Upper lobe of left lung (tissue), 6 donors: ENCODE measurements at regions not wholly inside any gene's neighbourhood (a gene's known extent, or its start where the extent isn't known, plus 50 kb on each side); places are given as distances from the start of the nearest gene placed in this dataset.

Experiments used
- ATAC-seq, 2 donors: fragments of 200-7000 bp; cut with Tn5 transposase; one replicate each; pipeline ENCODE4 v1.9.1; 2022; ENCODE audit warnings: mild to moderate bottlenecking in 2 of 2, moderate library complexity in 2 of 2; ENCODE audit not compliant: low FRiP score in 2 of 2
- DNase-seq, 2 donors: peaks; one replicate each; pipeline ENCODE4 v3.0.0-alpha.2; 2019 to 2020
- H3K27ac ChIP-seq, 4 donors: fragments of 200-600 bp; sonication (generic); one replicate each; pipeline ENCODE4 v1.5.1; 2016 to 2019
- H3K27me3 ChIP-seq, 4 donors: fragments of 200-600 bp; sonication (generic); one replicate each; pipeline ENCODE4 v1.5.1; 2017 to 2019
- H3K36me3 ChIP-seq, 4 donors: fragments of 200-600 bp; sonication (generic); one replicate each; pipeline ENCODE4 v1.5.1; 2016 to 2019
- H3K4me1 ChIP-seq, 4 donors: fragments of 200-600 bp; sonication (generic); one replicate each; pipeline ENCODE4 v1.5.1; 2018 to 2019
- H3K4me3 ChIP-seq, 4 donors: fragments of 200-600 bp; sonication (generic); one replicate each; pipeline ENCODE4 v1.5.1; 2017 to 2019; ENCODE audit warnings: mild to moderate bottlenecking in 2 of 4, moderate library complexity in 1 of 4
- H3K9me3 ChIP-seq, 4 donors: fragments of 200-600 bp; sonication (generic); one replicate each; pipeline ENCODE4 v1.5.1; 2018 to 2019
- CTCF ChIP-seq, 6 experiments: fragments of 450-650 bp in 4 of 6; fragments of 200-600 bp in 2 of 6; sonication (generic) in 2 of 6; IDR thresholded peaks; one replicate each; pipeline ENCODE4 v1.5.1; 2016 to 2019; ENCODE audit warnings: antibody characterized with exemption in 6 of 6
- EP300 ChIP-seq, 4 donors: sonication (generic); formaldehyde crosslinking; IDR thresholded peaks; one replicate each; pipeline ENCODE4 v1.5.1; 2017; ENCODE audit warnings: antibody characterized with exemption in 4 of 4, control low read depth in 2 of 4
- POLR2A ChIP-seq, 4 donors: fragments of 450-650 bp; IDR thresholded peaks; one replicate each; pipeline ENCODE4 v1.5.1; 2016 to 2017; ENCODE audit warnings: antibody characterized with exemption in 4 of 4, mild to moderate bottlenecking in 2 of 4
- POLR2AphosphoS5 ChIP-seq, 2 donors: sonication (generic); formaldehyde crosslinking; IDR thresholded peaks; one replicate each; pipeline ENCODE4 v1.5.1; 2017; ENCODE audit warnings: antibody characterized with exemption in 2 of 2
- WGBS, 2 donors: methylation state at CpG; one replicate each; pipeline ENCODE4 v1.1.5; 2017 to 2018; 5-methylcytosine and 5-hydroxymethylcytosine counted together
- donor health status: DM: no; HTN: no; CAD: no; lungs with moderate emphysema.
- donor health status: DM: no; HTN: yes; CAD: no; lungs with severe emphysema.

GRCh38 chr6:148155293-148155692 lies 187.3 kb upstream of the SASH1 start:
- Histone ChIP-seq H3K9me3 (no peaks in the 10 kb centered on the region), H3K27ac (no peak overlapping the region), H3K36me3 (no peaks in the 10 kb centered on the region), H3K4me3 (no peak overlapping the region), H3K4me1 (no peaks in the 10 kb centered on the region), H3K27me3 (no peaks in the 10 kb centered on the region)
- DNase-seq (no peak), ATAC-seq (no peak)
- 86 to 88% methylated on average over 6 of the region's 6 CpGs for WGBS, 2 donors
- TF ChIP-seq POLR2AphosphoS5 (IDR thresholded peaks at IDR 0.05) (no peak), CTCF (IDR thresholded peaks at IDR 0.05) (no peak)

GRCh38 chr6:148157841-148158240 lies 184.8 kb upstream of the SASH1 start:
- ATAC-seq (no peak), DNase-seq (no peak)
- no peaks in the 10 kb centered on the region for H3K4me1 ChIP-seq
- no peaks in the 10 kb centered on the region for H3K27me3 ChIP-seq
- 79 to 98% methylated on average over 4 of the region's 4 CpGs for WGBS, 2 donors
- no peak overlapping the region for H3K27ac ChIP-seq
- H3K36me3 ChIP-seq: no peaks in the 10 kb centered on the region
- no peaks in the 10 kb centered on the region for H3K9me3 ChIP-seq
- TF ChIP-seq EP300 (IDR thresholded peaks at IDR 0.05) (no peak), CTCF (IDR thresholded peaks at IDR 0.05) (no peak), POLR2AphosphoS5 (IDR thresholded peaks at IDR 0.05) (no peak), POLR2A (IDR thresholded peaks at IDR 0.05) (no peak)
- H3K4me3 ChIP-seq: no peak overlapping the region

GRCh38 chr6:148164645-148165044 lies 178.0 kb upstream of the SASH1 start:
- H3K9me3 ChIP-seq: no peaks in the 10 kb centered on the region
- DNase-seq: no peak
- H3K27ac ChIP-seq: no peak overlapping the region
- no peaks in the 10 kb centered on the region for H3K27me3 ChIP-seq
- H3K4me3 ChIP-seq: no peak overlapping the region
- TF ChIP-seq POLR2A (IDR thresholded peaks at IDR 0.05) (no peak), EP300 (IDR thresholded peaks at IDR 0.05) (no peak), POLR2AphosphoS5 (IDR thresholded peaks at IDR 0.05) (no peak), CTCF (IDR thresholded peaks at IDR 0.05) (no peak)
- 84 to 86% methylated on average over 3 of the region's 4 CpGs for WGBS, 2 donors
- H3K4me1 ChIP-seq: no peaks in the 10 kb centered on the region
- H3K36me3 ChIP-seq: no peaks in the 10 kb centered on the region
- ATAC-seq: no peak

GRCh38 chr6:148166339-148166968 lies 176.2 kb upstream of the SASH1 start:
- TF ChIP-seq POLR2A (IDR thresholded peaks at IDR 0.05) (no peak), POLR2AphosphoS5 (IDR thresholded peaks at IDR 0.05) (no peak), CTCF (IDR thresholded peaks at IDR 0.05) (peak in 5 of 6 experiments; percentile 39 to 71 (median 69)), EP300 (IDR thresholded peaks at IDR 0.05) (no peak)
- DNase-seq: no peak
- Histone ChIP-seq H3K27me3 (no peaks in the 10 kb centered on the region), H3K9me3 (no peaks in the 10 kb centered on the region), H3K4me3 (no peak overlapping the region), H3K36me3 (no peaks in the 10 kb centered on the region), H3K4me1 (no peaks in the 10 kb centered on the region), H3K27ac (no peak overlapping the region)
- WGBS, 2 donors: 34 to 35% methylated on average over 6 of the region's 6 CpGs
- peak in 1 of 2 donors; percentile 70 for ATAC-seq

GRCh38 chr6:148169706-148170105 lies 172.9 kb upstream of the SASH1 start:
- Histone ChIP-seq H3K27me3 (no peaks in the 10 kb centered on the region), H3K4me1 (no peaks in the 10 kb centered on the region), H3K36me3 (no peaks in the 10 kb centered on the region), H3K4me3 (no peak overlapping the region), H3K27ac (no peak overlapping the region), H3K9me3 (no peaks in the 10 kb centered on the region)
- 91 to 95% methylated on average over 8 of the region's 8 CpGs for WGBS, 2 donors
- ATAC-seq (no peak), DNase-seq (no peak)
- no peak for TF ChIP-seq POLR2AphosphoS5 (IDR thresholded peaks at IDR 0.05)
